H1 (cell line): ENCODE measurements at regions not wholly inside any gene's neighbourhood (a gene's known extent, or its start where the extent isn't known, plus 50 kb on each side); places are given as distances from the start of the nearest gene placed in this dataset.

Experiments used
- CTCF ChIA-PET: fragments of 300-600 bp; sonication (Branson Sonifier 250); formaldehyde crosslinking; loops from one replicate; lab custom pipeline; 2021; ENCODE audit not compliant: partially characterized antibody; lab: Charles Lee
- POLR2A ChIA-PET: fragments of 300-600 bp; sonication (Branson Sonifier 250); formaldehyde crosslinking; loops from one replicate; lab custom pipeline; 2021; ENCODE audit warnings: inconsistent platforms; ENCODE audit not compliant: partially characterized antibody; lab: Charles Lee
- DNase-seq, 2 experiments: peaks; one replicate each; pipeline versions ENCODE4 v3.0.0 to v3.0.0-alpha.2; 2010 to 2022; ENCODE audit warnings: low spot score in 2 of 2, low read depth in 1 of 2, mixed read lengths in 1 of 2
- FAIRE-seq: peaks from 2 replicates; lab custom pipeline; 2011; peaks lifted over from hg19 to GRCh38; lab: Jason Lieb, UNC
- H2AFZ ChIP-seq: 2 replicates; pipeline ENCODE4 v1.8.1; 2012; ENCODE audit warnings: low read length, inconsistent platforms
- H2AK5ac ChIP-seq: 2 replicates; pipeline ENCODE4 v1.6.1; 2013; ENCODE audit warnings: low read depth, low read length
- H2BK120ac ChIP-seq: replicated peaks from 2 replicates; pipeline ENCODE3; 2013; ENCODE audit warnings: low read depth, low read length, inconsistent platforms
- H2BK12ac ChIP-seq: 2 replicates; pipeline ENCODE4 v1.6.1; 2013; ENCODE audit warnings: low read depth, low read length
- H2BK15ac ChIP-seq: 2 replicates; pipeline ENCODE4 v1.6.1; 2013; ENCODE audit warnings: low read length
- H2BK20ac ChIP-seq: 2 replicates; pipeline ENCODE4 v1.6.1; 2013; ENCODE audit warnings: low read length
- H2BK5ac ChIP-seq: 2 replicates; pipeline ENCODE4 v1.6.1; 2013; ENCODE audit warnings: low read depth, low read length
- H3K14ac ChIP-seq: 2 replicates; pipeline ENCODE4 v1.6.1; 2013; ENCODE audit warnings: inconsistent platforms; ENCODE audit not compliant: insufficient read length
- H3K18ac ChIP-seq: 2 replicates; pipeline ENCODE4 v1.6.1; 2013; ENCODE audit warnings: low read length; ENCODE audit errors: extremely low read depth
- H3K23ac ChIP-seq: 2 replicates; pipeline ENCODE4 v1.6.1; 2013; ENCODE audit warnings: inconsistent platforms; ENCODE audit not compliant: insufficient read length
- H3K23me2 ChIP-seq: 2 replicates; pipeline ENCODE4 v1.6.1; 2013; ENCODE audit warnings: low read depth, low read length
- H3K27ac ChIP-seq: 2 replicates; pipeline ENCODE4 v1.6.1; 2011; ENCODE audit warnings: low read depth, low read length, inconsistent platforms
- H3K27me3 ChIP-seq, 4 experiments: replicated peaks in 1 of 4; 1 replicate in 1 of 4; 2 replicates in 3 of 4; pipeline versions ENCODE4 v1.6.1 to v1.8.1; 2011 to 2013; ENCODE audit warnings: low read length in 3 of 4, mild to moderate bottlenecking in 3 of 4, inconsistent platforms in 2 of 4, mixed read lengths in 2 of 4, moderate library complexity in 1 of 4; ENCODE audit not compliant: control insufficient read depth in 3 of 4, insufficient read depth in 3 of 4; ENCODE audit errors: extremely low read depth in 1 of 4
- H3K36me3 ChIP-seq, 4 experiments: 2 replicates each; pipeline versions ENCODE4 v1.6.1 to v1.8.1; 2011 to 2013; ENCODE audit warnings: mild to moderate bottlenecking in 4 of 4, low read length in 3 of 4, moderate library complexity in 2 of 4, control low read depth in 1 of 4, inconsistent platforms in 1 of 4; ENCODE audit not compliant: insufficient read depth in 4 of 4, control insufficient read depth in 2 of 4
- H3K4ac ChIP-seq: replicated peaks from 2 replicates; pipeline ENCODE3; 2013; ENCODE audit warnings: low read length, low read depth, mixed read lengths, inconsistent platforms; ENCODE audit not compliant: insufficient read length
- H3K4me1 ChIP-seq, 4 experiments: replicated peaks in 1 of 4; 1 replicate in 1 of 4; 2 replicates in 3 of 4; pipeline versions ENCODE4 v1.6.1 to v1.8.1; 2011 to 2013; ENCODE audit warnings: low read length in 3 of 4, inconsistent platforms in 2 of 4, mixed read lengths in 1 of 4; ENCODE audit not compliant: insufficient read depth in 4 of 4, control insufficient read depth in 3 of 4
- H3K4me2 ChIP-seq, 2 experiments: 2 replicates each; pipeline versions ENCODE4 v1.6.1 to v1.8.1; 2011 to 2013; ENCODE audit warnings: low read depth in 2 of 2, low read length in 2 of 2, control low read depth in 1 of 2, inconsistent platforms in 1 of 2, mild to moderate bottlenecking in 1 of 2; ENCODE audit not compliant: insufficient read depth in 1 of 2
- H3K4me3 ChIP-seq, 4 experiments: fragments of 200-600, 300-600 bp in 1 of 4; sonication (generic), shearing (Covaris generic), sonication (Bioruptor Twin) in 1 of 4; 2 replicates each; pipeline versions ENCODE4 v1.5.1 to v1.8.1; 2011 to 2016; ENCODE audit warnings: low read length in 4 of 4, low read depth in 3 of 4, control low read depth in 2 of 4, inconsistent platforms in 2 of 4, mild to moderate bottlenecking in 2 of 4, mixed read lengths in 1 of 4, moderate library complexity in 1 of 4; ENCODE audit not compliant: insufficient read depth in 2 of 4; ENCODE audit errors: extremely low read depth in 1 of 4
- H3K56ac ChIP-seq: replicated peaks from 2 replicates; pipeline ENCODE3; 2013; ENCODE audit warnings: low read depth, mild to moderate bottlenecking, mixed read lengths, low read length, inconsistent platforms; ENCODE audit not compliant: insufficient read length
- H3K79me1 ChIP-seq: 2 replicates; pipeline ENCODE4 v1.6.1; 2013; ENCODE audit warnings: low read depth, low read length, control low read depth
- H3K79me2 ChIP-seq, 2 experiments: 2 replicates each; pipeline versions ENCODE4 v1.6.1 to v1.8.1; 2012 to 2013; ENCODE audit warnings: low read length in 2 of 2, mild to moderate bottlenecking in 2 of 2, inconsistent platforms in 1 of 2; ENCODE audit not compliant: insufficient read depth in 2 of 2, control insufficient read depth in 1 of 2
- H3K9ac ChIP-seq, 4 experiments: replicated peaks in 1 of 4; 1 replicate in 1 of 4; 2 replicates in 3 of 4; pipeline versions ENCODE4 v1.6.1 to v1.8.1; 2011 to 2013; ENCODE audit warnings: low read depth in 3 of 4, low read length in 3 of 4, control low read depth in 2 of 4, mild to moderate bottlenecking in 2 of 4, moderate library complexity in 2 of 4, inconsistent platforms in 1 of 4; ENCODE audit errors: extremely low read depth in 1 of 4
- H3K9me3 ChIP-seq, 2 experiments: 2 replicates each; pipeline versions ENCODE4 v1.6.1 to v1.8.1; 2012 to 2013; ENCODE audit warnings: mild to moderate bottlenecking in 2 of 2, moderate library complexity in 2 of 2, control low read depth in 1 of 2, inconsistent platforms in 1 of 2, low read depth in 1 of 2, low read length in 1 of 2, mixed read lengths in 1 of 2; ENCODE audit not compliant: insufficient read depth in 2 of 2
- H4K20me1 ChIP-seq, 2 experiments: replicated peaks in 1 of 2; 2 replicates each; pipeline versions ENCODE3 to v1.8.1; 2011 to 2013; ENCODE audit warnings: inconsistent platforms in 2 of 2, low read length in 2 of 2, mild to moderate bottlenecking in 1 of 2; ENCODE audit not compliant: insufficient read depth in 2 of 2, control insufficient read depth in 1 of 2
- H4K5ac ChIP-seq: 2 replicates; pipeline ENCODE4 v1.6.1; 2013; ENCODE audit warnings: low read length, low read depth, mixed read lengths, inconsistent platforms; ENCODE audit not compliant: insufficient read length
- H4K8ac ChIP-seq: 2 replicates; pipeline ENCODE4 v1.8.0; 2013; ENCODE audit warnings: mild to moderate bottlenecking, moderate library complexity, low read length, inconsistent platforms; ENCODE audit not compliant: insufficient read depth; ENCODE audit errors: extremely low read depth
- H4K91ac ChIP-seq: replicated peaks from 2 replicates; pipeline ENCODE3; 2013; ENCODE audit warnings: low read length, mixed read lengths, inconsistent platforms; ENCODE audit not compliant: insufficient read length
- CEBPB ChIP-seq: IDR thresholded peaks from 2 replicates; pipeline ENCODE4 v1.6.1; 2012; ENCODE audit warnings: low read depth, low read length
- CTBP2 ChIP-seq: IDR thresholded peaks from 2 replicates; pipeline ENCODE4 v1.7.0; 2011; ENCODE audit warnings: borderline replicate concordance, mild to moderate bottlenecking, moderate library complexity, mixed read lengths, low read length; ENCODE audit not compliant: insufficient read depth, insufficient read length
- EZH2 ChIP-seq: fragments of 200-600 bp; sonication (generic); IDR thresholded peaks from 2 replicates; pipeline ENCODE4 v1.7.1; 2012; ENCODE audit warnings: low read depth, mild to moderate bottlenecking, moderate library complexity, low read length, inconsistent platforms; ENCODE audit not compliant: severe bottlenecking
- HDAC6 ChIP-seq: IDR thresholded peaks from one replicate; pipeline ENCODE4 v1.7.1; 2012; ENCODE audit warnings: low read depth, mild to moderate bottlenecking, inconsistent platforms, low read length, moderate library complexity
- JUN ChIP-seq: IDR thresholded peaks from 2 replicates; pipeline ENCODE4 v1.6.1; 2011; ENCODE audit warnings: low read depth, mild to moderate bottlenecking, improper control_type of control experiment, low read length
- MAFK ChIP-seq: IDR thresholded peaks from 2 replicates; pipeline ENCODE4 v1.6.1; 2012; ENCODE audit warnings: low read depth, mild to moderate bottlenecking, improper control_type of control experiment, low read length
- RAD21 ChIP-seq, 2 experiments: IDR thresholded peaks in 1 of 2; conservative IDR thresholded peaks in 1 of 2; 2 replicates each; pipeline ENCODE4 v1.6.1; 2011; ENCODE audit warnings: low read depth in 2 of 2, low read length in 2 of 2, improper control_type of control experiment in 1 of 2, inconsistent platforms in 1 of 2, mild to moderate bottlenecking in 1 of 2, moderate library complexity in 1 of 2
- SP4 ChIP-seq: IDR thresholded peaks from 2 replicates; pipeline ENCODE4 v1.6.1; 2012; ENCODE audit warnings: low read length, inconsistent platforms
- SUZ12 ChIP-seq: fragments of 200-600 bp; sonication (generic); IDR thresholded peaks from 2 replicates; pipeline ENCODE4 v1.6.1; 2012; ENCODE audit warnings: mild to moderate bottlenecking, inconsistent platforms, low read length, moderate library complexity, mixed read lengths
- TAF1 ChIP-seq: IDR thresholded peaks from 2 replicates; pipeline ENCODE4 v1.6.1; 2011; ENCODE audit warnings: mild to moderate bottlenecking, low read depth, low read length
- TEAD4 ChIP-seq: IDR thresholded peaks from 2 replicates; pipeline ENCODE4 v1.6.1; 2012; ENCODE audit warnings: low read depth, low read length, inconsistent platforms, mixed read lengths
- WGBS, 2 experiments: shearing (Covaris generic) in 1 of 2; methylation state at CpG; one replicate each; pipeline versions ENCODE4 v1.1.6 to v1.1.7; 2013 to 2015; ENCODE audit warnings: low lambda C conversion rate in 2 of 2, mixed read lengths in 2 of 2, inconsistent platforms in 1 of 2, low coverage in 1 of 2, missing lambda C conversion rate in 1 of 2; ENCODE audit not compliant: insufficient replicate concordance in 2 of 2, insufficient coverage in 1 of 2, insufficient read length in 1 of 2; ENCODE audit errors: extremely low coverage in 1 of 2, missing lambda C conversion rate in 1 of 2; 5-methylcytosine and 5-hydroxymethylcytosine counted together
- TF ChIP-seq, protein P1 (sequence below): IDR thresholded peaks from 2 replicates; pipeline ENCODE4 v1.6.1; 2012; ENCODE audit warnings: inconsistent platforms
- TF ChIP-seq, protein P2 (sequence below): IDR thresholded peaks from 2 replicates; pipeline ENCODE4 v1.6.1; 2011; ENCODE audit warnings: low read length, improper control_type of control experiment

GRCh38 chr2:176581557-176582165 is 312.4 kb downstream of the MTX2 start:
- H3K4ac ChIP-seq: no peak overlapping the region
- H3K9ac ChIP-seq: no peak overlapping the region
- no peak overlapping the region for H2BK120ac ChIP-seq
- no peaks in the 10 kb centered on the region for H3K4me1 ChIP-seq
- ChIA-PET CTCF (interaction anchor here (0.7 to 1.3 kb wide), 3 partner anchors 71 to 249 kb away, joined by 3 to 4 read pairs (median 3); no protein-coding TSS in a partner anchor), POLR2A (no interaction called here)
- H3K23ac ChIP-seq: no peak overlapping the region
- no peak overlapping the region for H3K4me2 ChIP-seq
- H3K23me2 ChIP-seq: no peaks in the 10 kb centered on the region
- H3K14ac ChIP-seq: no peak overlapping the region
- H4K20me1 ChIP-seq: no peaks in the 10 kb centered on the region
- H3K79me2 ChIP-seq: no peaks in the 10 kb centered on the region
- H2BK20ac ChIP-seq: no peak overlapping the region
- no peak overlapping the region for H3K56ac ChIP-seq
- WGBS, 2 experiments: 90% methylated on average over 4 of the region's 4 CpGs; no CpG with 5 or more reads in 1 of the 2 experiments
- no peak overlapping the region for H4K5ac ChIP-seq
- H3K36me3 ChIP-seq: no peaks in the 10 kb centered on the region
- no peak overlapping the region for H2BK5ac ChIP-seq
- no peak overlapping the region for H2BK12ac ChIP-seq
- no peak overlapping the region for H3K4me3 ChIP-seq
- H4K8ac ChIP-seq: no peak overlapping the region
- no peak overlapping the region for H4K91ac ChIP-seq
- no peak overlapping the region for H3K27ac ChIP-seq
- DNase-seq (no peak), FAIRE-seq (no peak)
- H2BK15ac ChIP-seq: no peak overlapping the region
- H3K79me1 ChIP-seq: no peaks in the 10 kb centered on the region
- no peaks in the 10 kb centered on the region for H3K9me3 ChIP-seq
- H2AK5ac ChIP-seq: no peak overlapping the region
- H3K18ac ChIP-seq: no peak overlapping the region
- no peak overlapping the region for H2AFZ ChIP-seq
- no peaks in the 10 kb centered on the region for H3K27me3 ChIP-seq
- no peak for TF ChIP-seq CEBPB
- no peak for TF ChIP-seq MAFK
- TF ChIP-seq EZH2: no peak
- no peak for TF ChIP-seq SP4
- no peak for TF ChIP-seq SUZ12
- TF ChIP-seq HDAC6: no peak
- TF ChIP-seq TAF1: no peak
- TF ChIP-seq, protein P1, sequence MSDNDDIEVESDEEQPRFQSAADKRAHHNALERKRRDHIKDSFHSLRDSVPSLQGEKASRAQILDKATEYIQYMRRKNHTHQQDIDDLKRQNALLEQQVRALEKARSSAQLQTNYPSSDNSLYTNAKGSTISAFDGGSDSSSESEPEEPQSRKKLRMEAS: no peak
- no peak for TF ChIP-seq TEAD4
- no peak for TF ChIP-seq CTBP2
- no peak for TF ChIP-seq RAD21 (IDR thresholded peaks at IDR 0.05 in 1 of 2, conservative IDR thresholded peaks at IDR 0.05 in 1 of 2; ENCODE audit: low read depth in 2 of 2, low read length in 2 of 2)
- no peak for TF ChIP-seq JUN
- TF ChIP-seq, protein P2, sequence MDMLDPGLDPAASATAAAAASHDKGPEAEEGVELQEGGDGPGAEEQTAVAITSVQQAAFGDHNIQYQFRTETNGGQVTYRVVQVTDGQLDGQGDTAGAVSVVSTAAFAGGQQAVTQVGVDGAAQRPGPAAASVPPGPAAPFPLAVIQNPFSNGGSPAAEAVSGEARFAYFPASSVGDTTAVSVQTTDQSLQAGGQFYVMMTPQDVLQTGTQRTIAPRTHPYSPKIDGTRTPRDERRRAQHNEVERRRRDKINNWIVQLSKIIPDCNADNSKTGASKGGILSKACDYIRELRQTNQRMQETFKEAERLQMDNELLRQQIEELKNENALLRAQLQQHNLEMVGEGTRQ: no peak
